ENCODE measurements at regions not wholly inside any gene's neighbourhood (a gene's known extent, or its start where the extent isn't known, plus 50 kb on each side); places are given as distances from the start of the nearest gene placed in this dataset.

- TF ChIP-seq GATA2 (IDR thresholded peaks at IDR 0.05; ENCODE audit: low read depth, low read length) (no peak), GATA3 (IDR thresholded peaks at IDR 0.05; ENCODE audit: low read depth, low read length) (no peak)
Observed at GRCh38 chr18:71471963-71472725, 1072.0 kb downstream of the CBLN2 start.
